AG04449 (cell line): ENCODE measurements at regions not wholly inside any gene's neighbourhood (a gene's known extent, or its start where the extent isn't known, plus 50 kb on each side); places are given as distances from the start of the nearest gene placed in this dataset.

Source experiments
- CTCF ChIA-PET: fragments of 350-600 bp; formaldehyde crosslinking; extraction: SDS; loops from one replicate; lab custom pipeline; 2021; ENCODE audit warnings: antibody characterized with exemption; lab: Yijun Ruan, JAX
- POLR2A ChIA-PET: fragments of 400-600, 350-600 bp; formaldehyde crosslinking; extraction: SDS; loops from one replicate; lab custom pipeline; 2020; ENCODE audit warnings: antibody characterized with exemption, inconsistent platforms; lab: Yijun Ruan, JAX
- DNase-seq: peaks from one replicate; pipeline ENCODE4 v3.0.0-alpha.2; 2010; ENCODE audit warnings: low read depth, low spot score
- H3K4me3 ChIP-seq: 2 replicates; pipeline ENCODE4 v1.5.1; 2011; ENCODE audit warnings: low read depth, mild to moderate bottlenecking, control low read depth, low read length
- TF ChIP-seq, protein P1 (sequence below): IDR thresholded peaks from one replicate; pipeline ENCODE4 v1.5.1; 2011; ENCODE audit warnings: mild to moderate bottlenecking, moderate library complexity, low read length, control low read depth, inconsistent platforms; ENCODE audit not compliant: insufficient read depth; ENCODE audit errors: missing control alignments

DNA sequence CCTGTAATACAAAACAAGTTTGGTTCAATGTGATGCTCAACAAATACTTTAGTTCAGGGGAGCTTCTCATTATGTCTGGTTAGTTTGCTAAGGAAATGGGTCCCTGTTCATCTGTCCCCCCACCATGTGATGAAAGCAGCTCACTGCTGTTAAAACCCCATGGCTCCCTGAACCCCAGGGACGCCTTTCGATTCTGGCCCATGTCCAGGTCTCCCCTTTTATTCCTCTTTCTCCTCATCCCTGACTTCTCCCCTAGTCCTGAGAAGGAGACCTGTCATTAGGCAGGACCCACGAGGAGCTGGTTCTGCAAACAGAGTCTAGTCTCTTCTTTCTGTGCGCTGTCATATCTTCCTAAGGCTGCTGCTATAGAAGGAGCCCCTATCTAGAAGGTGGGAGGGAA, 213.3 kb upstream of the OSR1 start:
- TF ChIP-seq, protein P1, sequence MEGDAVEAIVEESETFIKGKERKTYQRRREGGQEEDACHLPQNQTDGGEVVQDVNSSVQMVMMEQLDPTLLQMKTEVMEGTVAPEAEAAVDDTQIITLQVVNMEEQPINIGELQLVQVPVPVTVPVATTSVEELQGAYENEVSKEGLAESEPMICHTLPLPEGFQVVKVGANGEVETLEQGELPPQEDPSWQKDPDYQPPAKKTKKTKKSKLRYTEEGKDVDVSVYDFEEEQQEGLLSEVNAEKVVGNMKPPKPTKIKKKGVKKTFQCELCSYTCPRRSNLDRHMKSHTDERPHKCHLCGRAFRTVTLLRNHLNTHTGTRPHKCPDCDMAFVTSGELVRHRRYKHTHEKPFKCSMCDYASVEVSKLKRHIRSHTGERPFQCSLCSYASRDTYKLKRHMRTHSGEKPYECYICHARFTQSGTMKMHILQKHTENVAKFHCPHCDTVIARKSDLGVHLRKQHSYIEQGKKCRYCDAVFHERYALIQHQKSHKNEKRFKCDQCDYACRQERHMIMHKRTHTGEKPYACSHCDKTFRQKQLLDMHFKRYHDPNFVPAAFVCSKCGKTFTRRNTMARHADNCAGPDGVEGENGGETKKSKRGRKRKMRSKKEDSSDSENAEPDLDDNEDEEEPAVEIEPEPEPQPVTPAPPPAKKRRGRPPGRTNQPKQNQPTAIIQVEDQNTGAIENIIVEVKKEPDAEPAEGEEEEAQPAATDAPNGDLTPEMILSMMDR, result no peak
- no peak for DNase-seq
- ChIA-PET CTCF (no interaction called here), POLR2A (no interaction called here)
- H3K4me3 ChIP-seq, result no peak overlapping the region

DNA sequence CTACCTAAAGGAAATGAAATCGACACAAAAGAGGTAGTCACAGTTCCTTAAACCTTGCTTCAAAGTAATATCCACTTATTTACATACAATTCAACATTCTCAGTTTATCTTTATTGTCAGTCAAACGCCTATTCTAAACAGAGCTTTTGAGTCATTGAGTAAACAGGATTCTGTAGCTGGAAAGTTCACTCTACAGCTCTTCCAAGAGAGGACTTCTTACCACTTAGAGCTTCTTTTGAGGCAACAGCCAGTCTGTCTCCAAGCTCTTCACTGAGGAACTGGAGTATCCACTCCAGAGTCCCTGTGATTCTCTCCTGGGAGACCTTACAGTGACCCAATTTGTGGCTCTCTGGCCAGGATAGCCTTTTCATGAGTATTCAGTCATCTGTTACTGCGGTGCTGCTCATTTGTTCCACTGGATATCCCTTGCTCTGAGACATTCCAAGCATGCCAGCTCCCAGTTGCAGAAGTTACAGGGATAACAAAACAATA, 210.9 kb upstream of the OSR1 start:
- ChIA-PET CTCF (no interaction called here), POLR2A (no interaction called here)
- no peak for DNase-seq
- TF ChIP-seq, protein P1, result no peak
- H3K4me3 ChIP-seq, result no peak overlapping the region

DNA sequence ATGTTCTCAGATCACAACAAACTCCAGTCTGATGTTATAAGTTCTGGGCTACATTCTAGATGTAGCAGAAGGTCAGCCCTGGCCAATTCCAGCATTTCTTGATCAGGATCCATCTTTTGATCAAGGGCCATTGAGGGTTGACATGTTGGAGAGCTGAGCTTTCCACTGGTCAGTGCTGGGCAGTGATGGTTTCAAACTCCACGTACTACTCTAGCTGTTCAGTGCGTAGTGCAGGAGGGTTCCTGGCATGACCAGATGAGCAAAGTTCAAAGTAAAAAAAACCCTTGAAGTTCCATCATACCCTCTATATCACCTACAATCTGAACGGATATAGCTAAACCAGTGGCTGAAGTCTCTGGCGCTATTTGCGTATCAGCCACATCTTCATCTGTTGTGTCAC, 210.4 kb upstream of the OSR1 start:
- CTCF ChIA-PET, result no interaction called here

DNA sequence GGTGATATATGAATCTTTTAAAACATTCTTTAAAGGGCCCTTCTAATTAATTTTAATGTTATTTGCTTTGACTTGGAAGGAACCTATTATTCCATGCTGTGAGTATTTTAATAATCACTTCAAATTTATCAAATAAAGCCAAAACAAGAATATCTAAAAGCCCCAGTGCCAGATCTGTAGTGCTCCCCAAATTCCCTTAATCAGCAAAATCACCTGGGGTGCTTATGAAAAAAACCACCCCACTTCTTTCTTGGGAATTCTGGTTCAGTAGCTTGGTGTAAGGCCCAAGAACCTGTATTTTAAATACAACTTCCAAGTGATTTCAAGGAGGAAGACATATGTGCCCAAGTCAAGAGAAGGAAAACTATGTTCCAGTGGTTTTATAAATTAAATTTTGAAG, 202.4 kb upstream of the OSR1 start:
- H3K4me3 ChIP-seq, result no peak overlapping the region
- ChIA-PET POLR2A (no interaction called here), CTCF (no interaction called here)
- TF ChIP-seq, protein P1, result no peak
- no peak for DNase-seq

More for the DNA sequence above, 210.4 kb upstream of the OSR1 start:
- POLR2A ChIA-PET, result no interaction called here
- no peak overlapping the region for H3K4me3 ChIP-seq
- DNase-seq, result no peak
- TF ChIP-seq, protein P1, result no peak

DNA sequence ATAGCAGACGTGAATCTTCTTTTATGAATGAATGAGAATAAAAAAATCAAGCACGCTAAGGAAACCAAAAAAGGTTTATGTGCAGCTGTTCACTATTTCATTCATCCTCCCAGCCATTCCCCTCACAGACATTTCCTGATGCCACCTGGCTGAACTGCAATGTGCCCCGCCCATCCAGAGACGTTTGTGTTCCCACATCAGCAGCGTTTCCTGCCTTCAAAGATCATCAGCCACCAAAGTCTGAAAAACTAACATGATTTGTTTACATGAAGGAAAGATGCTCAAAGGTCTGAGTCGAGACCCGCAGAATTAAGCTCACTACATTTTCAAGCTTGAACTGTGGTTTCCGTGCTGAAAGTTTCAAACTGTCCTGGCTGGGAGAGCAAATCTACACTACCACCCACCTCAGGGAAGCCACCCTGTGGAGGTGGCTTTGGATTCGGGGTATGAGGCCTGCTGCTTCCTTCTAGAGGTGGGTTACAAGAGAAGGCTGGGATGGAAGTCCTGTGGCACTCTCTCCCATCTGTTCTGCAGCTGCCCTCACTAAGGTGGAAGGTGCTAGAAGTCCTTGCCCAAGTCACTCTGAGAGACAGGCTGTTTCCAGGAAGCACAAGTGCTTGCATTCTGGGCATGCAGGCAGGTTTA, 201.3 kb upstream of the OSR1 start:
- TF ChIP-seq, protein P1, result no peak
- ChIA-PET CTCF (no interaction called here), POLR2A (no interaction called here)
- no peak overlapping the region for H3K4me3 ChIP-seq
- no peak for DNase-seq

DNA sequence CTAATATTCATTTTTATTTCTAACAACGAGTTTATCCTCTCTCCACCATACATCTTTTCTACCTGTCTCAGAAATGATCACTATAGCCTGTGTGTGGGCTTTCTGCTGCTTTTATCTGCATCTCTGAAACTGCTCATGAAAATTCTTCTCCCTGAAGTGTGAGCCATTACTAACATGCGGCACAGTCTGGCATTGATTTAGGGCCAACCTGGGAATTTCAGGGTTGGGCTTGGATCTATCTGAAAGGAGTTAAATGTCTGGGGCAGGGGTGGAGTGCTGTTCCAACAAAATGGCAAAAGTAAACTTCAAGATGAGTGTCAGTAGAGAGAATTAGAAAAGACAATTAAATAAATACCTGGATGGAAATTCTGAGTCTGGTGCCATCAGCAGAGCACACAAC, 198.2 kb upstream of the OSR1 start:
- H3K4me3 ChIP-seq, result no peak overlapping the region
- ChIA-PET POLR2A (no interaction called here), CTCF (no interaction called here)
- no peak for DNase-seq
- TF ChIP-seq, protein P1, result no peak
